ENCODE measurements at regions not wholly inside any gene's neighbourhood (a gene's known extent, or its start where the extent isn't known, plus 50 kb on each side); places are given as distances from the start of the nearest gene placed in this dataset.
"Not testable (repeated sequence)": the region's sequence is repeated elsewhere in the genome, so short reads cannot be mapped to it uniquely, and the experiment has no call there.

DNA sequence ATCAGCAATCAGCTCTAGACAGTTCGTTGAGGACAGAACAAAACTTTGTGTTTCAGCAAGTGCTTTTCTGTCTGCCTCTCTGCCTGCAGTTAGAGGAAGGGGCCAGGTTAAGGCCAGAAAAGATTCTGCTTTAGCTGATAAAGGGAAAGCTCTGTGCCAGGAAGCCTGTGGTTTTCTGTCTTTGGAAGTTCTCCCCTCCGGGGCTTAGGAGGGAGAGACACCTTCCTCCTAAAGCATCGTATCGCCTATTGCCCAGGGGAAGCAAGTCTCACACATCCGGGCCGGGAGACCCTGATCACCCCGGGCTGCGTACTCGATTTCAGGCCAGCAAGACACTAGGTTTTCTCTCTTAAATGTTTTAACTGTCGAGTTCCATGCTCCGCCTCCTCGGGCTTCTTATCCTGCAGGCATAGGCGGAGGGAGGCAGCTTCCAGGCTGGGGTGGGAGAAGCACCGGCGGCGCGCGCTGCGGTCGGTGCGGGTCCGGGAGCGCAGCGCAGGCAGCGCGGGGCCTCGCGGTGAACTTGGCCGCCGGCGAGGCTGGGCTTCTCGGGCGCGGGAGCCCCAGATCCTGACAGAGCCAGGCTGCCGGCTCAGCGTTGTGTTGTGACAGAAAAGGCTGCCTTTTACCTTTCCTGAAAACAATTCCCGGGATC, 245.4 kb downstream of the BCL2L11 start:
- H3T11ph ChIP-seq (ENCODE audit: low read length); H2BK120ac ChIP-seq (ENCODE audit: low read depth, low read length, poor library complexity, severe bottlenecking); H4K20me1 ChIP-seq (ENCODE audit: control insufficient read depth, insufficient read depth, insufficient read length); H3K27me3 ChIP-seq (ENCODE audit: insufficient read depth, low read length); H2BK5ac ChIP-seq (ENCODE audit: insufficient read length, low read length); H3K18ac ChIP-seq (ENCODE audit: insufficient read length, low read depth, low read length); H3K23me2 ChIP-seq (ENCODE audit: insufficient read length, low read depth, low read length, poor library complexity, severe bottlenecking); H2BK15ac ChIP-seq (ENCODE audit: low read depth, low read length); H3K4me1 ChIP-seq (ENCODE audit: insufficient read depth, low read length); H3K36me3 Mint-ChIP-seq (ENCODE audit: insufficient read depth in 1 of 3, low read depth in 3 of 3); H4K91ac ChIP-seq (ENCODE audit: insufficient read length, low read depth, low read length); H3K4me3 Mint-ChIP-seq; H3K9me3 ChIP-seq (ENCODE audit: control insufficient read depth, low read depth, low read length); H2AK5ac ChIP-seq (ENCODE audit: insufficient read length, low read length); H3K27ac Mint-ChIP-seq; H4K5ac ChIP-seq (ENCODE audit: insufficient read length, low read depth, low read length); H3K79me1 ChIP-seq (ENCODE audit: insufficient read depth, low read depth, low read length, poor library complexity, severe bottlenecking); H3K9me3 Mint-ChIP-seq; H2BK12ac ChIP-seq (ENCODE audit: insufficient read length, low read depth, low read length); H3K56ac ChIP-seq (ENCODE audit: insufficient read length, low read depth, low read length); H3K9ac ChIP-seq (ENCODE audit: extremely low read depth, insufficient read length, low read length); H2AFZ ChIP-seq (ENCODE audit: low read length); H3K4ac ChIP-seq (ENCODE audit: low read depth, low read length); H3K14ac ChIP-seq (ENCODE audit: insufficient read depth, low read length); H3K27ac ChIP-seq (ENCODE audit: insufficient read length, low read depth, low read length); H3K79me2 ChIP-seq (ENCODE audit: insufficient read depth, low read length); H3K4me1 Mint-ChIP-seq; H3K27me3 Mint-ChIP-seq (ENCODE audit: low read depth); H2BK20ac ChIP-seq (ENCODE audit: low read depth, low read length, poor library complexity, severe bottlenecking); H3K4me2 ChIP-seq (ENCODE audit: insufficient read depth, insufficient read length, low read length); H4K8ac ChIP-seq (replicated peaks; ENCODE audit: insufficient read length, low read depth, low read length); H3K23ac ChIP-seq (ENCODE audit: insufficient read length, low read depth, low read length): not testable (repeated sequence)
- WGBS (ENCODE audit: extremely low coverage, insufficient read length, low lambda C conversion rate), result no CpG with 5 or more reads among the region's 37 CpGs
- peak; percentile 50 for DNase-seq

GRCh38 chr2:111366641-111367029, 245.9 kb downstream of the BCL2L11 start:
- not testable (repeated sequence) for H2BK120ac ChIP-seq (ENCODE audit: low read depth, low read length, poor library complexity, severe bottlenecking); H3K4me1 ChIP-seq (ENCODE audit: insufficient read depth, low read length); H3K14ac ChIP-seq (ENCODE audit: insufficient read depth, low read length); H3K27ac ChIP-seq (ENCODE audit: insufficient read length, low read depth, low read length); H3K4me2 ChIP-seq (ENCODE audit: insufficient read depth, insufficient read length, low read length); H3K4ac ChIP-seq (ENCODE audit: low read depth, low read length); H3K27ac Mint-ChIP-seq; H4K20me1 ChIP-seq (ENCODE audit: control insufficient read depth, insufficient read depth, insufficient read length); H3K9me3 ChIP-seq (ENCODE audit: control insufficient read depth, low read depth, low read length); H2BK15ac ChIP-seq (ENCODE audit: low read depth, low read length); H4K5ac ChIP-seq (ENCODE audit: insufficient read length, low read depth, low read length); H3K4me1 Mint-ChIP-seq; H3K27me3 Mint-ChIP-seq (ENCODE audit: low read depth); H2AFZ ChIP-seq (ENCODE audit: low read length); H2BK5ac ChIP-seq (ENCODE audit: insufficient read length, low read length); H3K23ac ChIP-seq (ENCODE audit: insufficient read length, low read depth, low read length); H3K36me3 Mint-ChIP-seq (ENCODE audit: insufficient read depth in 1 of 3, low read depth in 3 of 3); DNase-seq; H3K27me3 ChIP-seq (ENCODE audit: insufficient read depth, low read length); H4K8ac ChIP-seq (replicated peaks; ENCODE audit: insufficient read length, low read depth, low read length); H4K91ac ChIP-seq (ENCODE audit: insufficient read length, low read depth, low read length); H3K4me3 Mint-ChIP-seq; H3K18ac ChIP-seq (ENCODE audit: insufficient read length, low read depth, low read length); H3K79me2 ChIP-seq (ENCODE audit: insufficient read depth, low read length); H3K23me2 ChIP-seq (ENCODE audit: insufficient read length, low read depth, low read length, poor library complexity, severe bottlenecking); H3K9me3 Mint-ChIP-seq; H3K9ac ChIP-seq (ENCODE audit: extremely low read depth, insufficient read length, low read length); H2AK5ac ChIP-seq (ENCODE audit: insufficient read length, low read length); H3K79me1 ChIP-seq (ENCODE audit: insufficient read depth, low read depth, low read length, poor library complexity, severe bottlenecking); H2BK12ac ChIP-seq (ENCODE audit: insufficient read length, low read depth, low read length); H3T11ph ChIP-seq (ENCODE audit: low read length); H2BK20ac ChIP-seq (ENCODE audit: low read depth, low read length, poor library complexity, severe bottlenecking); H3K56ac ChIP-seq (ENCODE audit: insufficient read length, low read depth, low read length)
- WGBS (ENCODE audit: extremely low coverage, insufficient read length, low lambda C conversion rate), result no CpG with 5 or more reads among the region's 14 CpGs

All from H9 (cell line).